Large intestine (tissue), 3 donors: ENCODE measurements at regions not wholly inside any gene's neighbourhood (a gene's known extent, or its start where the extent isn't known, plus 50 kb on each side); places are given as distances from the start of the nearest gene placed in this dataset.

Experiments used
- DNase-seq, 2 donors: peaks; one replicate each; pipeline versions ENCODE4 v3.0.0 to v3.0.0-alpha.2; 2013
- H3K27ac ChIP-seq: one replicate; pipeline ENCODE4 v1.5.1; 2013; ENCODE audit warnings: low read length
- H3K27me3 ChIP-seq: 2 replicates; pipeline ENCODE4 v1.6.1; 2013; ENCODE audit warnings: low read length; ENCODE audit not compliant: control insufficient read depth, insufficient read depth
- H3K36me3 ChIP-seq: 2 replicates; pipeline ENCODE4 v1.6.1; 2013; ENCODE audit warnings: low read length; ENCODE audit not compliant: control insufficient read depth, insufficient read depth
- H3K4me1 ChIP-seq: one replicate; pipeline ENCODE4 v1.6.1; 2013; ENCODE audit warnings: low read length; ENCODE audit not compliant: control insufficient read depth, insufficient read depth
- H3K4me3 ChIP-seq: one replicate; pipeline ENCODE4 v1.5.1; 2013; ENCODE audit warnings: low read length
- H3K9me3 ChIP-seq: one replicate; pipeline ENCODE4 v1.6.1; 2013; ENCODE audit warnings: mild to moderate bottlenecking, low read depth, low read length, moderate library complexity; ENCODE audit not compliant: control insufficient read depth
- WGBS: methylation state at CpG from one replicate; pipeline ENCODE4 v1.1.5; 2013; ENCODE audit warnings: low lambda C conversion rate; ENCODE audit not compliant: insufficient coverage; 5-methylcytosine and 5-hydroxymethylcytosine counted together

DNA sequence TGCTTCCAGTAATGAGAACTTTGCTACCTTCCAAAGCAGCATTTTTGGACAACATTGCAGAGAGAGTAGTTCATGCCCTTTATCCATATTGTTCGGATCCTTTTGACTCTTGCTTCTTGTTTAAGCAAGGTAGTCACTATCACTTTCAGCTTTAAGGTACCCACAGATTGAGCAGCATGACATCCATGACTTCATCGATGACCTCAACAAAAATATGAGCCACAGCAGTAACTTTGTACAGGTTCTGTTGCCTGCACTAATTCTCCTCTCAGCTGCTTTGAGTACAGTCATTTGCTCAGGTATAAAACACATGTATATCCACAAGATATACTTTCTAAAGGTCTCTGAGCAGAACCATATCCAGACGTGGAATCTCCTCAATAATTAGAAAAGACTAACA lies 546.3 kb downstream of the SOX6 start:
- 100% methylated on average over 1 of the region's 3 CpGs for WGBS

DNA sequence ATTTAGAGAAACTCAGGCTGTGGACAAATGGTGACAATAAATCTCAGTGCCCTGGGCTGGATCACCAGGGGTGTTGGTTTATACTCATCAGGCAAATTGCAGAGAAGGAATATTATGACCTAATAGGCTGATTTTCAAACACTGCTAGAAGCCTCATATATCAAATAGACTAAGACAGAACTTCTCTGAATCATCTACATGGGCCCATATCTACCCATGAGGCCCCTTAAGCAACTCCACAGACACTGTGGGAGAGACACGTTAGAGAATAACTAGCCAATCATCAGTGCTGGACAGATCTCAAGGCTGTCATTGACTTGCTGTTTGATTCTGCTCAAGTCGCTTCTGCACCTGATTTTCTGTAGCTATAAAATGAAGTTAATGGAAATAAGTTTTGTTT lies 545.8 kb downstream of the SOX6 start:
- Histone ChIP-seq H3K27me3 (no peaks in the 10 kb centered on the region), H3K27ac (no peak overlapping the region), H3K4me1 (peaks cover 1% of the 10 kb centered on the region), H3K4me3 (no peak overlapping the region), H3K36me3 (no peaks in the 10 kb centered on the region), H3K9me3 (no peaks in the 10 kb centered on the region)
- WGBS = no CpG with 5 or more reads among the region's 2 CpGs
- no peak for DNase-seq

More for the DNA sequence above, 546.3 kb downstream of the SOX6 start:
- no peaks in the 10 kb centered on the region for H3K36me3 ChIP-seq
- H3K27ac ChIP-seq = no peak overlapping the region
- H3K4me1 ChIP-seq = no peaks in the 10 kb centered on the region
- H3K4me3 ChIP-seq = no peak overlapping the region
- H3K9me3 ChIP-seq = no peaks in the 10 kb centered on the region
- no peak for DNase-seq
- H3K27me3 ChIP-seq = no peaks in the 10 kb centered on the region

DNA sequence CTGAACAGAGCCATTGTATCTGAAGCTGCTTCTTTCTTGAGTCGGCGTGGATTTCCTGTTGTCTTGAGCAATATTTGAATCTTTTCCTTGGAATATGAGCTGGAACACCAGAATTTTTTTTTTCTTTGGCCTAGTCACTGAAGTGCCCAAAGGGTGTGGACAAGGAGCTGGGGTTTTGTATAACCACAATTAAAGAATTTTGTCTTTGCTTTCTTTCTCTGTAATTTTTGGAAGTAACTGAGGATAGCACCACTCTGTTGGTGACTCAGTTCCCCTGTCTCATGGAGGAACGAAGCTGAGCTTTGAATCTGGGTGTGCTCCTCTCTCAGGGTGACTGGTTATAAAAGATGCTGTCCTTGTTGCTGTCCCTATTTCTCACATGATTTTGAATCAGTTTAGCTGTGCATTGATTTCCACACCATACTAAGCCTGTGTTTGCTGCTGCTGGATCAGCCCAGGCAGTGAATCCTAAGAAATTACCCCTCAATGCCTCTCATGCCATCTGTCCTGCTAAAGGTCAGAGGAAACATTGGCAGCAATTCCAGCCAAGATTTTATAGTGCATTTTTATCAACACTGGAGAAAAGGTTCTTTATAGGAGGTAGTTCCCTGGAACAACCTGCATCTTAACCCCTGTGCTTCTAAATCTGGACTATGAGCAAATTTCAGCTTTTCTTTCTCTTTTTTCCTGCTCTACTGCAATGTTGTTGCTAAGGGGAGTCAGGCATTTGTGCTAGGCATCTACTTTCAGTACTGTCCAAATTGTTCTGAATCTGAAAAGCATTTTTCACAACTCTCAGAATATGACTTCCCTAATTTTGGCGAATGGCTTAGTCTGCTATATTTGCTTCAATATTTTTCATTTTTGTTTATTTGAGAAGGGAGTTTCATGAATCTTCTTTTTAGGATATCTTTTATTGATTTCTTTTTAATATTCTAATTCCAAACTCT lies 540.8 kb downstream of the SOX6 start:
- Histone ChIP-seq H3K4me3 (no peak overlapping the region), H3K27ac (no peak overlapping the region), H3K36me3 (no peaks in the 10 kb centered on the region), H3K4me1 (peaks cover 8% of the 10 kb centered on the region), H3K27me3 (no peaks in the 10 kb centered on the region), H3K9me3 (no peaks in the 10 kb centered on the region)
- DNase-seq = no peak
- no CpG with 5 or more reads among the region's 4 CpGs for WGBS

DNA sequence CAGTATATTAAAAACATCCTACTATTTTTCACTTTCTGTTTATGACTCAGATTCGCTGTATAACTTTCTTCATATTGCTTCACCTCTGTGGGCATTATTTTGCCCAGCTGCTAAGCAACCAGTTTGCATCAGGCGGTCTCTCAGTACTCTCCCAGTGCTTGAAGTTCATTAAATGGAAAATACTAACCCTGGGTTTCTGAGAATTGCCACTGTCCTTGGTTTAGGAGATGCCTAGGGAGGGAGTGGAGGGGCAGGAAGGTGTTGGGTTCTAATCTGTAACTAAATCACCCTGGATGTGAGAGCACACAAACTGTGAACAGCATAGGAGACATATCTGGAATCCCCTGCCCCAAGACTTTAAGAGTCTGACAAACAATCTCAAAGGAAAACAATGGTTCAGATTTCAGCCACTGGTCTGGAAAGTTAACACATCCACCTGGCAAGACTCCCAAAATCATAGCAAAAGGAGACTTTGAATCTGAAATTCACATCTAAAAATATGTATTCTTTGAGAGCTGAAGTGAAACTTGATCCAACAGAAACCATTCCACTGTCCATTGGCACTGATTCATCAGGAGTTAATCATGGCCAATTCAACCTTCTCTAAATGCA lies 540.0 kb downstream of the SOX6 start:
- H3K27ac ChIP-seq = no peak overlapping the region
- DNase-seq = peak; percentile 22 to 63
- peaks cover 8% of the 10 kb centered on the region for H3K4me1 ChIP-seq
- no peak overlapping the region for H3K4me3 ChIP-seq
- H3K27me3 ChIP-seq = no peaks in the 10 kb centered on the region
- H3K9me3 ChIP-seq = no peaks in the 10 kb centered on the region
- H3K36me3 ChIP-seq = no peaks in the 10 kb centered on the region
- 67% methylated on average over 1 of the region's 2 CpGs for WGBS

DNA sequence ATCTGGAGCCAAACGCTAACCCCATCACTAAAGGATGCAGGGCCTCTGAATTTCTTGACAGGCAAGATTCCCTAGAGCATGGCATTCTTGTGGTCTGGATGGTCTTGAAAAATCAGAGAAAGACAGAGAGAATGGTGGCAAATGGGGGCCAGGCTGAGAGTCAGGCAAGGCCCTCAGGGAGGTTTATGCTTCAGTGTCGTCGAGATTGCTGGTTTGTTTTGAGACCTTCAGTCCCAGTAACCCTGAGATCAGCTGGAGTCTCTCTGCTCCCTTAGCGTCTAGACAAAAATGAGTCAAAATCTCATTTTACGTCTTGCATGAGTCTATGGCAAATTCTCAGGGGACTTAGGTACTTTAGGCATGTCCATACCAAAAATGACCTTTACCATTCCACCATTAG lies 539.3 kb downstream of the SOX6 start:
- Histone ChIP-seq H3K36me3 (no peaks in the 10 kb centered on the region), H3K27me3 (no peaks in the 10 kb centered on the region), H3K27ac (no peak overlapping the region), H3K9me3 (no peaks in the 10 kb centered on the region), H3K4me1 (peaks cover 8% of the 10 kb centered on the region), H3K4me3 (no peak overlapping the region)
- no peak for DNase-seq
- 100% methylated on average over 1 of the region's 5 CpGs for WGBS

DNA sequence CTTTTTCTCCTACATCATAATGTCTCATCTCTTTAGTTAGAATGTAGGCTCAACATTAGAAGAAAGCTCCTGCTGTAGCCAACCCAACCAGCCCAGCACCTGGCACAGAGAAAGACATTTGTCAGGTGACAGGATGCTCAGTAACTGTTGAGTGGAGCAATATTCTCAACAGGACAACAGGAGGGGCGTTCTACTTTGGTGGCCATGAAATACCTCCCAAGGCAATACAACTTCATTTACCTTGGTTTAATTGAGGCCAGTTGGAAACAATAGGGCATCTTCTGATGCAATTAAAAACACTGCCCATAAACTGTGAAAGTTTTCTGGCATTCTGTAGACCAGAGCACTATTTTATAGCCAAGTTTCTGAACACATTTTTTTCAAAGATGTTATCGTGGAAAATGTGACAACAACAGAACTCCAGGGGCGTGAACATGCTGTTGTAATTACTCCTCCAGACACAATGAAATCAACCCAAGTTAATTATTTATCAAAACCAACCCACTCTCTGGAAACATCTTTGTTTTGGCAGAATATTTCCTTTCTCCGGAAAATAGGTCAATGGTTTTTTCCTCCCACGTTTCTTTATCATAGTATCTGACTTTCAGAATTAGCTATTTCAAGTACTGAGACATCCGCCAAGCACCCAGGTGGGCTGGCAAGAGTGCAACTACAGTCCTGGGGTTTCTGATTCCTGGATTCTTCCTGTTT lies 538.1 kb downstream of the SOX6 start:
- peaks cover 8% of the 10 kb centered on the region for H3K4me1 ChIP-seq
- no peak overlapping the region for H3K27ac ChIP-seq

DNA sequence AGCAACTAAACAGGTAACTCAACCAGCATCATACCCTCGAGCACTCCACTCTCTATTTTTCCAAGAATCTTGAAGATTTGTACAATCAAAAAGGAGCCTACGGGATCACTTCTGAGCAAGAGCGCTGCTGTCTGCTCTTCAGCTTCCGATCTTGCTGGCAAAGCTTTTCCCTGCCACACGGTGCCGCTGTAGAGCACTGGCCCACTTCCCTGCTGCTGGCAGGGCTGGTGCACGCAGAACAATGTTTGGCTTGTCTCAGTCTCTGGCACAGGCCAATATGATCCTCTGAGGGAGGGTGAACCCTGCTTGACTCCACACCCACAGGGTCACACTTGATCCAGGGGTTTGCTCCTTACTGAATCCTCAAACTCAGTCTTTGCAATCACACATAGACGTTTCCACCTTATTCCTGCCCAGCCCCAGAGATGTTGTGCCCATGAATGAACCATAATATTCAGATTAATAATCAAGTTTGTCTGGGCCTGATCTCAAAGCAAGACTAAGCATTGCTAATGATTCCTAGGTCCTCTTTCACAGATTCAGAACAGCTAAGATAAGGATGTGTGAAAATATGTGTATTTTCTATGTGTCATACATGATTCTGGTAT lies 536.6 kb downstream of the SOX6 start:
- no peaks in the 10 kb centered on the region for H3K36me3 ChIP-seq
- 33% methylated on average over 1 of the region's 8 CpGs for WGBS
- no peaks in the 10 kb centered on the region for H3K9me3 ChIP-seq
- peaks cover 8% of the 10 kb centered on the region for H3K4me1 ChIP-seq
- H3K27me3 ChIP-seq = no peaks in the 10 kb centered on the region
- no peak overlapping the region for H3K4me3 ChIP-seq
- DNase-seq = peak; percentile 37 to 58
- H3K27ac ChIP-seq = no peak overlapping the region

More for the DNA sequence above, 538.1 kb downstream of the SOX6 start:
- 0% methylated on average over 1 of the region's 6 CpGs for WGBS
- no peak overlapping the region for H3K4me3 ChIP-seq
- no peaks in the 10 kb centered on the region for H3K27me3 ChIP-seq
- peak; percentile 19 to 60 for DNase-seq
- no peaks in the 10 kb centered on the region for H3K9me3 ChIP-seq
- no peaks in the 10 kb centered on the region for H3K36me3 ChIP-seq

DNA sequence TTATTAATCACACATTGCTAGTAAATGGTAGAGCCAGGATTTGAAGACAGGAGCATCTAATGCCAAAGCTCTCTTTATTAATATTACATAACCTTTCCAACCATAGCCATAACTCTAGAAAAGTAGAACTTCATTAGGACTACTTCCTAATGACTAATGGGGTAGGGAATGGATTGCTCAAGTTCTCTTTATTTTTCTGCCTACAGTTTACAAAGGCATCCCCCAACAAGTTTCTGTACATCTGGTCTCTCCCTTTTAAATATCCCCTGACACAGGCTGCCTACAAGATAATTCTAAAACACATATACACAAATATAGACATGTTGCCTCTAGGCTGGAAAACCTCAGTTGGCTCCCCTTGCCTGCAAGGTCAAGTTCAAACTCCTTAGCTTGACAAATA lies 534.9 kb downstream of the SOX6 start:
- no peak overlapping the region for H3K27ac ChIP-seq
- H3K36me3 ChIP-seq = no peaks in the 10 kb centered on the region
- H3K27me3 ChIP-seq = no peaks in the 10 kb centered on the region
- H3K9me3 ChIP-seq = no peaks in the 10 kb centered on the region
- no peak for DNase-seq
- no peak overlapping the region for H3K4me3 ChIP-seq
- peaks cover 4% of the 10 kb centered on the region for H3K4me1 ChIP-seq

DNA sequence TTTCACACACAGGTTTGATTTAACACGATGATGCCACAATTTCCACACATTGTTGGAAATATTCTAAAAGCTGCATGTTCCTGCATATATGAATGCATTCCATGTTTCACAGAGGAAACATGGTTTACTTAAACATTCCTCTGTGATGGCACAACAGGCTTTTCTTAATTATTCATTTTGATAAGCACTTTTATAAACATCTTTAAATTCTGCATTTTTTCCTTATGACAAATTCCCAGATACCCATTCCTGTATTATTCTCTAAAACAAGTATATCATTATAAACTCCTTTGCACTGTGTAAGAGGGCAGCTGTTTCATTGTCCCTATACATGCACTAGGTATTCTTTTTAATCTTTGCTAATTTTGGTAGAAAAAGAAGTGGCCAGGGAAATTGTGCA lies 532.3 kb downstream of the SOX6 start:
- DNase-seq = no peak
- no peak overlapping the region for H3K4me3 ChIP-seq
- no peak overlapping the region for H3K27ac ChIP-seq
- no peaks in the 10 kb centered on the region for H3K36me3 ChIP-seq
- no peaks in the 10 kb centered on the region for H3K9me3 ChIP-seq
- WGBS = 80% methylated on average over 1 of the region's 1 CpG
- no peaks in the 10 kb centered on the region for H3K27me3 ChIP-seq
- H3K4me1 ChIP-seq = no peaks in the 10 kb centered on the region

DNA sequence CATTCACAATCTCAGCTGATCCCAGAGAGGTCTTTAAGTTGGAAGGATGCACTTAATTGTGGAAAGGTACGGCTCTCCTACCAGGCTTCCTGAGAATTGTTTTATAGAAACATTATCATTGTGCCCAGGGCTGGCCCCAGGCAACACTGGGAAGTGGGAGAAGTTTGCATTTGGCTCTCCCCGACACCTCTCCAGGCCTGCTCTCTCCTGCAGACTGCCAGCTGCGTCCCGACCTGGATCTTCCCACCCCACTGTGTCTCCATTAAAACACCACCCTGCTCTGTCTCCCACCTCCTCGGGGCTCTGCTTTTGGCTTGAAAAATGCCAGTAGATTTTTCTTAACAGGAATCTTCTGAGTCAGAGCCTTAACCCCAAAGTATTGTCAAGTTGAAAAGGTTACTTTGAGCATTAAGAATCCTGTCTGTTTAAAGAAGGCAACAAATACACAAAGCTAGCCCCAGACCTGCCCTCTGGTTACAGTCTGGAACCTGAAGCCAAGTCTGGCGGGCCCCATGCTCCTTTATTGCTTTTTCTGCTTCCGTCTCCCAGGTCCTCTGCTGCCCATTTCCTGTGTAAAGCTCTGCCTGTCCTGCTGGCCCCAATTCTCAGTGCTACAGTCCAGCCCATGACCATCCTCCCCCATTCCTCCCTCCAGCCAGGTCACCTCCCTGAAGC lies 530.2 kb downstream of the SOX6 start:
- Histone ChIP-seq H3K27ac (no peak overlapping the region), H3K4me3 (no peak overlapping the region), H3K4me1 (no peaks in the 10 kb centered on the region), H3K36me3 (no peaks in the 10 kb centered on the region), H3K9me3 (no peaks in the 10 kb centered on the region), H3K27me3 (no peaks in the 10 kb centered on the region)
- no peak for DNase-seq
- 67% methylated on average over 2 of the region's 7 CpGs for WGBS
